ENCODE measurements at regions not wholly inside any gene's neighbourhood (a gene's known extent, or its start where the extent isn't known, plus 50 kb on each side); places are given as distances from the start of the nearest gene placed in this dataset.

DNA sequence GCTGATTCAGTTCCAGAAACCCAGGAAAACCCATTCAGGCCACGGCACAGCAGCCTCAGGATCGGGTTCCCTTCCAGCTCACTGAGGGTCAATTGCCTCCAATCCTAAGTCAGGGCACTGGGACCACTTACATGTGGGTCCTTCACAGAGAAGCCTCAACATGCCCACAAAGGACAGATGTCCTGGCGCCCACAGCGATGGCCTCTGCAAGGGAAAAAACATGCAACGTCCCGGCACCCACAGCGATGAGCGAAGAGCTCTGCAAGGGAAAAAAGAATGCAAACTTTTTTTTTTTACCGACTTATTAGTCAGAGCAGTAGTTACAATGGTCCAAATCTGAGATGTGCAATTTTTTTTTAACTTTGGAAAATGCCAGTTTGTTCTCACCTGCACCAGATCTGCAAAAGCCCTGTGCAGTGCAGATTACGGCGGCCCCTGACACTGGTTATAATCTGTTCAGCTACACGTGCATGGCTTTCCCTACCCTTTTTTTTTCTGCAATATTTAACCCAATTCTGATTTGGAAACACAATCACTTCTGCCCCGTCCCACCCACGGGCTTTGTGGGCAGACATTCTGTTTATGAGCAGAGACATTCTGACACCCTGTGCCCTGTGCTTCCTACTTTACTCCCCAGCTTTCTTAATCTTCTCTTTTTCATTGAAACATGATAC, 159.3 kb upstream of the SALL3 start:
- TF ChIP-seq, protein P1, sequence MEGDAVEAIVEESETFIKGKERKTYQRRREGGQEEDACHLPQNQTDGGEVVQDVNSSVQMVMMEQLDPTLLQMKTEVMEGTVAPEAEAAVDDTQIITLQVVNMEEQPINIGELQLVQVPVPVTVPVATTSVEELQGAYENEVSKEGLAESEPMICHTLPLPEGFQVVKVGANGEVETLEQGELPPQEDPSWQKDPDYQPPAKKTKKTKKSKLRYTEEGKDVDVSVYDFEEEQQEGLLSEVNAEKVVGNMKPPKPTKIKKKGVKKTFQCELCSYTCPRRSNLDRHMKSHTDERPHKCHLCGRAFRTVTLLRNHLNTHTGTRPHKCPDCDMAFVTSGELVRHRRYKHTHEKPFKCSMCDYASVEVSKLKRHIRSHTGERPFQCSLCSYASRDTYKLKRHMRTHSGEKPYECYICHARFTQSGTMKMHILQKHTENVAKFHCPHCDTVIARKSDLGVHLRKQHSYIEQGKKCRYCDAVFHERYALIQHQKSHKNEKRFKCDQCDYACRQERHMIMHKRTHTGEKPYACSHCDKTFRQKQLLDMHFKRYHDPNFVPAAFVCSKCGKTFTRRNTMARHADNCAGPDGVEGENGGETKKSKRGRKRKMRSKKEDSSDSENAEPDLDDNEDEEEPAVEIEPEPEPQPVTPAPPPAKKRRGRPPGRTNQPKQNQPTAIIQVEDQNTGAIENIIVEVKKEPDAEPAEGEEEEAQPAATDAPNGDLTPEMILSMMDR (IDR thresholded peaks at IDR 0.05; ENCODE audit: insufficient read depth, low read length) = no peak
- H3K4me3 ChIP-seq (ENCODE audit: low read depth, low read length) = no peak overlapping the region
- no peak for DNase-seq (ENCODE audit: low read depth)

DNA sequence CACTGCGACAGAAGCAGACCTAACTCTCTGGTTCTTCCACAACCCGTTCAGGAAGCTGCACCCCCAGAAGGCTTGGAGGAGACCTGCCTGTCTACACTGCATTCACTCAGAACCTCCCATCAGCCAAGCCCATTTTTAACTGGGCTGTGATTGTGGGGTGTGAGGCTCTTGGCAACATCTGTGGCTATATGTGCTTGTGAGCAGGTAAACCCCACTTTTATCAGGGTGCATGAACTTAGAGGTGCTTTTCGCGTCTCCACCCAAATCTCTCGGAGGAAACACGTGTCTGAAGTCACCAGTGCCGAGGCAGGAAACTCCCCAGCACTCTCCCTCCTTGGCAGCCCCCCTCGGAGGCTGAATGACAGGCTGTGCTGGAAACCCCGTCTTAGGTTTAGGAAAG, 158.2 kb upstream of the SALL3 start:
- DNase-seq (ENCODE audit: low read depth) = no peak
- TF ChIP-seq, protein P1 (IDR thresholded peaks at IDR 0.05; ENCODE audit: insufficient read depth, low read length) = no peak
- H3K4me3 ChIP-seq (ENCODE audit: low read depth, low read length) = no peak overlapping the region

DNA sequence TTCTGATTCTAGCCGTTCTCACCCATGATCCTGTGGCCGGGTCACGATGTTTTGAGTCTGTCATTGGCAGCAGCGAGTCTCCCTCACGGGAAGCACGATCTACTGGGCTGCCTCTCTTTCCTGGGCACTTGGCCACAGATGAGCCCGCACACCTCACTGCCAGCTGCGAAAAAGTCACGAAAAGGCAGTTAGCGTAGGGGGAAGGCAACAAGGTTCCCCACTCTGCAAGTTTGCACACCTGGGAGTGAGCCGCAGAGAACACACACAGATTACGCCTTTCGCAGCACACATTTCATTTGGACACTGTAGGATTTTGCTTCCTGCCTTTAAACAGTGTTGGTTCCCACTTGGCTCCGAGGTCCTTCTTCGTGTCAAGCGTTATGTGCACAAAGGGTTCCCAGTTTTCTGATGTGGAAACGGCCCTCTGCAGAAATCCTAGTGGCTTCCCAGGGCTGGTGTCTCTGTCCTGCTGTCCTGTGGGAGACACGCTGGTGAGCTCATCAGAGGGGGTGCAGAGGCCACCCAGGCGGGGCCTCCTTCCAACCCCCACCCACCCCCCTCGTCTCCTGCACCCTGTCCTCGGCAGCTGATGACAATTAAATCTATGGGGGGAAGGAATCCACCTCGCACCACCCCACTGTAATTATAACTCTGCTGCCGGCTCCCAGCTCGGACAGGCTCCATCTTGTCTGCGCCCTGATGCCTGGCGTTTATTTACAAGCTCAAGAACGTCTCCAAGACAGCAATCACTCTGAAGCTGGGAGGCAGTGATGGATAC, 157.3 kb upstream of the SALL3 start:
- no peak overlapping the region for H3K4me3 ChIP-seq (ENCODE audit: low read depth, low read length)
- TF ChIP-seq, protein P1 (IDR thresholded peaks at IDR 0.05; ENCODE audit: insufficient read depth, low read length) = no peak
- no peak for DNase-seq (ENCODE audit: low read depth)

DNA sequence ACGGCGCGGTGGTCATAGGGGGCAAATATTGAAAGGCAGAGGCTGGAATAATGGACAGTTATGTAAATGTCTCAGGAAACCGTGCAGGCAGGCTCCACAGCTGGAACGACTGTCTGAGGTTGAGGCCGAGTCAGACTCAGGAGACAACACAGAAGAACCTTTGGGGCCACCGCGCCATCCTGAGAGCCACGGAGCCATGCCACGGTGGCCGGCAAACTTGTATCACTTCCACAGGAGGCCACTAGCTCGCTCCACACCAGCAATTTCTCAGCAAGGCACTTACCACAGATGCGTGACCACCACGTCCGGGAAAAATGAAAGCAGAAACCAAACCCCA, 156.7 kb upstream of the SALL3 start:
- H3K4me3 ChIP-seq (ENCODE audit: low read depth, low read length) = no peak overlapping the region
- TF ChIP-seq, protein P1 (IDR thresholded peaks at IDR 0.05; ENCODE audit: insufficient read depth, low read length) = no peak
- DNase-seq (ENCODE audit: low read depth) = no peak

DNA sequence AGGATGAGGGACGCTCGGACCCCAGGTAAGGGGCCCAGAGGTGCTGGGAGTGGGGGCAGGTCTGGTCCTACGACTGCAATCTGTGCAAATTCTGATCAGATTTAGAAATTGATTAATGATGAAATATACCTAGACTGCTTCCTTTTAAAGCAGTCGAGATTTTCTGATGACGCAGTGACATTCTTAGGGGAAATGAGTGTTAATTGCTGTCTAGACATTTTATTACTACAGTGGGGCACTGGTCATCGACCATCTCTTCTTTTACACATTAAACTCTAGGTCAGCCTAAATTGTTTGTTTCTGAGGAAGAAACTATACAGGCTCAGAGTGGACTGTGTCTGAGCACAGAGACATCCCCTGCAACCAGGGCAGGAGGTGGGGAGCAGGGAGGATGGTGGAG, 154.4 kb upstream of the SALL3 start:
- TF ChIP-seq, protein P1 (IDR thresholded peaks at IDR 0.05; ENCODE audit: insufficient read depth, low read length) = no peak

DNA sequence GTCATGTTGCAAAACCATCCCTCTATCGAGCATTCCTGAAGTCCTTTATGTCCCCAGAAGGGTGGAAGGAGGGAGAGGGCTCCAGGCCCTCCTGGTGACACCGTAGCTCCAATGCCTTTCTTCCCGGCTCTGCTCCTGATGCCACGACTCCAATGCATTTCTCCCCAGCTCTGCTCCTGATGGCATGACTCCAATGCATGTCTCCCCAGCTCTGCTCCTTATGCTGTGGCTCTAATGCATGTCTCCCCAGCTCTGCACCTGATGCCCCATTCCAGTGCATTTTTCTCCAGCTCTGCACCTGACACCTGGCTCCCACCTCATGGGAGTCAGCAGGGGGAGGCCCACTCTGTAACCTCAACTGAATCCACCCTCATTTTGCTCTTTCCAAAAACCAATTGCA, 153.0 kb upstream of the SALL3 start:
- no peak overlapping the region for H3K4me3 ChIP-seq (ENCODE audit: low read depth, low read length)
- TF ChIP-seq, protein P1 (IDR thresholded peaks at IDR 0.05; ENCODE audit: insufficient read depth, low read length) = no peak
- DNase-seq (ENCODE audit: low read depth) = no peak

More for the DNA sequence above, 154.4 kb upstream of the SALL3 start:
- H3K4me3 ChIP-seq (ENCODE audit: low read depth, low read length) = no peak overlapping the region
- DNase-seq (ENCODE audit: low read depth) = no peak

Data from fibroblast of the aortic adventitia (primary cell).